ENCODE measurements at regions not wholly inside any gene's neighbourhood (a gene's known extent, or its start where the extent isn't known, plus 50 kb on each side); places are given as distances from the start of the nearest gene placed in this dataset.

GRCh38 chr7:94769724-94770123, 113.8 kb upstream of the SGCE start:
- Histone ChIP-seq H3K27ac (ENCODE audit: insufficient read depth, low read depth, low read length) (no peak overlapping the region), H3K79me2 (ENCODE audit: control insufficient read depth, insufficient read depth, low read length) (no peaks in the 10 kb centered on the region), H3K4me1 (ENCODE audit: control insufficient read depth, extremely low read depth, insufficient read depth, low read length) (no peaks in the 10 kb centered on the region), H3K27me3 (ENCODE audit: control insufficient read depth in 2 of 2, insufficient read depth in 2 of 2, low read length in 2 of 2) (no peaks in the 10 kb centered on the region), H3K9ac (replicated peaks; ENCODE audit: extremely low read depth, insufficient read depth, low read length) (no peak overlapping the region), H3K36me3 (ENCODE audit: control insufficient read depth in 2 of 2, extremely low read depth in 1 of 2, insufficient read depth in 2 of 2, low read length in 2 of 2) (no peaks in the 10 kb centered on the region), H4K20me1 (replicated peaks; ENCODE audit: control insufficient read depth, extremely low read depth, insufficient read depth, low read length) (no peaks in the 10 kb centered on the region), H3K4me2 (ENCODE audit: insufficient read depth, low read length) (no peak overlapping the region), H3K9me3 (replicated peaks; ENCODE audit: control insufficient read depth, insufficient read depth, low read length) (no peaks in the 10 kb centered on the region), H3K9me1 (replicated peaks; ENCODE audit: control insufficient read depth, extremely low read depth, insufficient read depth, low read length) (no peaks in the 10 kb centered on the region), H2AFZ (ENCODE audit: low read depth, low read length) (no peak overlapping the region), H3K4me3 (replicated peaks in 1 of 3; ENCODE audit: insufficient read depth in 1 of 3, low read depth in 1 of 3, low read length in 3 of 3) (no peak overlapping the region)
- CTCF ChIA-PET = interaction anchor here (1.3 to 1.6 kb wide), 2 partner anchors 8 to 11 kb away, joined by 3 to 6 read pairs; no protein-coding TSS in a partner anchor
- POLR2A ChIA-PET = interaction anchor here (0.7 kb wide), 1 partner anchor 260 kb away, joined by 3 read pairs; no protein-coding TSS in a partner anchor
- no peak for FAIRE-seq
- TF ChIP-seq FOS (IDR thresholded peaks at IDR 0.05; ENCODE audit: borderline replicate concordance, insufficient read depth, low read length) (no peak), MYC (IDR thresholded peaks at IDR 0.05; ENCODE audit: low read depth, low read length) (no peak), MAX (IDR thresholded peaks at IDR 0.05; ENCODE audit: insufficient read depth, insufficient read length) (no peak), POLR2A (IDR thresholded peaks at IDR 0.05; ENCODE audit: low read depth, low read length) (no peak), JUN (IDR thresholded peaks at IDR 0.05; ENCODE audit: borderline replicate concordance, insufficient read depth, insufficient read length, low read depth) (no peak), EZH2 (IDR thresholded peaks at IDR 0.05; ENCODE audit: borderline replicate concordance, low read depth, low read length, severe bottlenecking) (no peak), CTCF (IDR thresholded peaks at IDR 0.05; ENCODE audit: extremely low read depth in 1 of 2, insufficient read depth in 1 of 2, low read depth in 1 of 2, low read length in 2 of 2) (no peak)
- no TSS peak for BruUV-seq (replicated peaks)
- DNase-seq (ENCODE audit: low read depth, low spot score) = no peak
- intact Hi-C loops (cut with micrococcal nuclease) = no loop called here
- dilution Hi-C loops (cut with MboI; ENCODE audit: extremely low pct_ligation_motif_present, low sequenced_read_pairs) = no loop called here
